ENCODE measurements at regions not wholly inside any gene's neighbourhood (a gene's known extent, or its start where the extent isn't known, plus 50 kb on each side); places are given as distances from the start of the nearest gene placed in this dataset.

- intact Hi-C loops (cut with DNase I): no loop called here
- no peaks in the 10 kb centered on the region for H3K9me3 ChIP-seq
- H3K36me3 ChIP-seq: no peaks in the 10 kb centered on the region
- no peaks in the 10 kb centered on the region for H3K27me3 ChIP-seq (ENCODE audit: low read depth)
- no peak for TF ChIP-seq CTCF (IDR thresholded peaks at IDR 0.05)
- no peak overlapping the region for H3K4me3 ChIP-seq
- H3K4me1 ChIP-seq: no peaks in the 10 kb centered on the region
- DNase-seq (no peak), ATAC-seq (no peak)
- no peak overlapping the region for H3K27ac ChIP-seq
Measured at GRCh38 chr20:52275181-52275691, 83.7 kb upstream of the ZFP64 start.

GRCh38 chr20:52270696-52271095 lies 79.1 kb upstream of the ZFP64 start:
- Histone ChIP-seq H3K27ac (no peak overlapping the region), H3K4me3 (no peak overlapping the region), H3K27me3 (ENCODE audit: low read depth) (no peaks in the 10 kb centered on the region), H3K9me3 (no peaks in the 10 kb centered on the region), H3K36me3 (no peaks in the 10 kb centered on the region), H3K4me1 (no peaks in the 10 kb centered on the region)
- ATAC-seq: no peak
- no peak for DNase-seq
- intact Hi-C loops (cut with DNase I): no loop called here
- TF ChIP-seq CTCF (IDR thresholded peaks at IDR 0.05): no peak

- no peak for DNase-seq
- no peak for TF ChIP-seq CTCF (IDR thresholded peaks at IDR 0.05)
- Histone ChIP-seq H3K4me3 (no peak overlapping the region), H3K9me3 (no peaks in the 10 kb centered on the region), H3K27ac (no peak overlapping the region), H3K36me3 (no peaks in the 10 kb centered on the region), H3K27me3 (ENCODE audit: low read depth) (no peaks in the 10 kb centered on the region), H3K4me1 (no peaks in the 10 kb centered on the region)
- no peak for ATAC-seq
- intact Hi-C loops (cut with DNase I): no loop called here
Measured at GRCh38 chr20:52270001-52270606, 78.5 kb upstream of the ZFP64 start.

GRCh38 chr20:52269321-52269720 lies 77.7 kb upstream of the ZFP64 start:
- ATAC-seq (peak; percentile 44 to 47), DNase-seq (no peak)
- intact Hi-C loops (cut with DNase I): no loop called here
- H3K9me3 ChIP-seq: no peaks in the 10 kb centered on the region
- H3K4me3 ChIP-seq: no peak overlapping the region
- H3K36me3 ChIP-seq: no peaks in the 10 kb centered on the region
- no peak overlapping the region for H3K27ac ChIP-seq
- no peaks in the 10 kb centered on the region for H3K27me3 ChIP-seq (ENCODE audit: low read depth)
- TF ChIP-seq CTCF (IDR thresholded peaks at IDR 0.05): no peak
- no peaks in the 10 kb centered on the region for H3K4me1 ChIP-seq

- ATAC-seq (no peak), DNase-seq (no peak)
- Histone ChIP-seq H3K4me1 (no peaks in the 10 kb centered on the region), H3K9me3 (no peaks in the 10 kb centered on the region), H3K27ac (no peak overlapping the region), H3K27me3 (ENCODE audit: low read depth) (no peaks in the 10 kb centered on the region), H3K4me3 (no peak overlapping the region), H3K36me3 (no peaks in the 10 kb centered on the region)
- intact Hi-C loops (cut with DNase I): no loop called here
- TF ChIP-seq CTCF (IDR thresholded peaks at IDR 0.05): no peak
Measured at GRCh38 chr20:52268184-52268749, 76.7 kb upstream of the ZFP64 start.

All from lower lobe of right lung (tissue), 2 donors.